ENCODE measurements at regions not wholly inside any gene's neighbourhood (a gene's known extent, or its start where the extent isn't known, plus 50 kb on each side); places are given as distances from the start of the nearest gene placed in this dataset.
"Not testable (repeated sequence)": the region's sequence is repeated elsewhere in the genome, so short reads cannot be mapped to it uniquely, and the experiment has no call there.

GRCh38 chr6:170018422-170018935 lies 267.1 kb downstream of the ERMARD start:
- no peak for DNase-seq (ENCODE audit: low spot score)

- DNase-seq (ENCODE audit: low spot score): no peak
These were observed 266.3 kb downstream of the ERMARD start for GRCh38 chr6:170017603-170018320.

GRCh38 chr6:170013815-170014214 lies 262.4 kb downstream of the ERMARD start:
- no peak for DNase-seq (ENCODE audit: low spot score)

GRCh38 chr6:170012037-170012330 lies 260.6 kb downstream of the ERMARD start:
- DNase-seq (ENCODE audit: low spot score): no peak

GRCh38 chr6:170011204-170012036 lies 260.0 kb downstream of the ERMARD start:
- DNase-seq (ENCODE audit: low spot score): no peak

GRCh38 chr6:170010665-170011203 lies 259.3 kb downstream of the ERMARD start:
- no peak for DNase-seq (ENCODE audit: low spot score)

GRCh38 chr6:170008294-170008785 lies 256.9 kb downstream of the ERMARD start:
- DNase-seq (ENCODE audit: low spot score): no peak

GRCh38 chr6:170007468-170008293 lies 256.3 kb downstream of the ERMARD start:
- no peak for DNase-seq (ENCODE audit: low spot score)

- DNase-seq (ENCODE audit: low spot score): no peak
These were observed 255.6 kb downstream of the ERMARD start for GRCh38 chr6:170006900-170007467.

GRCh38 chr6:170006071-170006899 lies 254.9 kb downstream of the ERMARD start:
- no peak for DNase-seq (ENCODE audit: low spot score)

GRCh38 chr6:170005665-170006064 lies 254.2 kb downstream of the ERMARD start:
- DNase-seq (ENCODE audit: low spot score): no peak

- no peak for DNase-seq (ENCODE audit: low spot score)
These were observed 253.3 kb downstream of the ERMARD start for GRCh38 chr6:170004585-170005210.

- no peak for DNase-seq (ENCODE audit: low spot score)
These were observed 252.2 kb downstream of the ERMARD start for GRCh38 chr6:170003451-170004160.

- no peak for DNase-seq (ENCODE audit: low spot score)
These were observed 251.6 kb downstream of the ERMARD start for GRCh38 chr6:170003027-170003426.

- not testable (repeated sequence) for DNase-seq (ENCODE audit: low spot score)
These were observed 250.4 kb downstream of the ERMARD start for GRCh38 chr6:170001782-170002181.

GRCh38 chr6:170000071-170000843 lies 248.8 kb downstream of the ERMARD start:
- DNase-seq (ENCODE audit: low spot score): no peak

- DNase-seq (ENCODE audit: low spot score): no peak
These were observed 247.9 kb downstream of the ERMARD start for GRCh38 chr6:169999367-169999766.

- DNase-seq (ENCODE audit: low spot score): no peak
These were observed 247.0 kb downstream of the ERMARD start for GRCh38 chr6:169998457-169998856.

GRCh38 chr6:169997930-169998218 lies 246.5 kb downstream of the ERMARD start:
- DNase-seq (ENCODE audit: low spot score): no peak
